ENCODE measurements at regions not wholly inside any gene's neighbourhood (a gene's known extent, or its start where the extent isn't known, plus 50 kb on each side); places are given as distances from the start of the nearest gene placed in this dataset.
"Not testable (repeated sequence)": the region's sequence is repeated elsewhere in the genome, so short reads cannot be mapped to it uniquely, and the experiment has no call there.

DNA sequence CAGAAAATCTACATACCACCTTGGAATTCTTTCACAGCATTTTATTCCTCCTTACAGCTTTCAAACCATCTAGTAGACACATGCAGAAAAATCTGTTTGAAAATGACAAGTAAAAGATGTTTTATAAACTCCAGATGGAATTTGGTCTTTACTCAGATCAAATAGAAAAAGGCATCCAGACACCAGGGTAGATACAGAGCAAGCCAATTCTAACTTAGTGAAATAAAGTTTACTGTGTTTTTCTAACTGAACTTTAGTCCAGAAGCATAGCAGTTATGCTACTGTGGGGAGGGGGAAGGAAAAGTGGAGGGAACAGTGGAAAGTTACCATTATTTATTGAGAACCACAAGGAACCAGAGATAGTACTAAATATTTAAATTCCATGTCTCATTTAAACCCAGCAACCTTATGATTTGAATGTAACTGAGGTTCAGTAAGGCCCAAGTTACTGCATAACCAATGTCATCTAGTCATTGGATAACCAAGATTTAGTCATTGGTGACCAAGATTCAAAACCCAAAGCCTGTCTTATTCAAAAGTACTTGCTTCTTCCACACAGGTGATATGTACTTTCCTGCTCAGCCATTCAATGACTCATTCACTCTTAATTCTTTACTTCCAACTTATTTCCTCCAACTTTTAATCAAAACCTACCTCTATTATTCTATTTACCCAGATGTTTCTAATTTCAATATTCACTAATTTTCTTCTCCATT, 57.7 kb downstream of the RAD51AP2 start:
- H3K79me2 ChIP-seq = no peaks in the 10 kb centered on the region
- H3K9ac ChIP-seq = no peak overlapping the region
- H3K4me2 ChIP-seq (ENCODE audit: low read length) = no peak overlapping the region
- no peaks in the 10 kb centered on the region for H3K9me3 ChIP-seq (ENCODE audit: control insufficient read depth, low read length)
- no peaks in the 10 kb centered on the region for H3K4me1 ChIP-seq
- no peak for TF ChIP-seq CTCF (IDR thresholded peaks at IDR 0.05)
- H2AFZ ChIP-seq = no peak overlapping the region
- H3K27me3 ChIP-seq (ENCODE audit: control insufficient read depth, insufficient read depth, low read length) = no peaks in the 10 kb centered on the region
- no peaks in the 10 kb centered on the region for H3K36me3 ChIP-seq (ENCODE audit: control insufficient read depth, insufficient read depth, low read length)
- H3K4me3 ChIP-seq (ENCODE audit: low read depth, low read length) = no peak overlapping the region
- no peak overlapping the region for H3K27ac ChIP-seq

DNA sequence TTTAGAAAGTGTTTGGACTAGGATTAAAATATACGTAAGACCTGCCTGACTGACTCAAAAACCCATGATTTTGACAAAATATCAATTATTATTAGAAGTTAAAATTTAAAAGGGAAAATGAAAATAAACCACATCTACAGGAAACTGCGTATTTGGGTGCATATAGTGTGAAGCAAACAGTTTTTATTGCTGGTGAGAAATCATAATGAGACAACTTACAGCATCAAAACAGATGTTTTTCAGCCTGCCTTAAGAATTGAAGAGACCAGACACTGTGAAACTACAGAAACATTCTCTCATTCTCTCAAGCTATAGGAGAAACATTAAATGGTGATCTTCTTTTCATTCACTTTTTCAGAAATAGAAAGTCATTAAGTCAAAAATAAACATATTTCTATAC, 62.9 kb downstream of the RAD51AP2 start:
- H3K27me3 ChIP-seq (ENCODE audit: control insufficient read depth, insufficient read depth, low read length) = no peaks in the 10 kb centered on the region
- H3K4me1 ChIP-seq = no peaks in the 10 kb centered on the region
- no peak overlapping the region for H3K9ac ChIP-seq
- TF ChIP-seq CTCF (IDR thresholded peaks at IDR 0.05) = no peak
- H3K4me2 ChIP-seq (ENCODE audit: low read length) = no peak overlapping the region
- no peak overlapping the region for H2AFZ ChIP-seq
- H3K79me2 ChIP-seq = no peaks in the 10 kb centered on the region
- no peak overlapping the region for H3K4me3 ChIP-seq (ENCODE audit: low read depth, low read length)
- no peaks in the 10 kb centered on the region for H3K9me3 ChIP-seq (ENCODE audit: control insufficient read depth, low read length)
- no peaks in the 10 kb centered on the region for H3K36me3 ChIP-seq (ENCODE audit: control insufficient read depth, insufficient read depth, low read length)
- no peak overlapping the region for H3K27ac ChIP-seq

DNA sequence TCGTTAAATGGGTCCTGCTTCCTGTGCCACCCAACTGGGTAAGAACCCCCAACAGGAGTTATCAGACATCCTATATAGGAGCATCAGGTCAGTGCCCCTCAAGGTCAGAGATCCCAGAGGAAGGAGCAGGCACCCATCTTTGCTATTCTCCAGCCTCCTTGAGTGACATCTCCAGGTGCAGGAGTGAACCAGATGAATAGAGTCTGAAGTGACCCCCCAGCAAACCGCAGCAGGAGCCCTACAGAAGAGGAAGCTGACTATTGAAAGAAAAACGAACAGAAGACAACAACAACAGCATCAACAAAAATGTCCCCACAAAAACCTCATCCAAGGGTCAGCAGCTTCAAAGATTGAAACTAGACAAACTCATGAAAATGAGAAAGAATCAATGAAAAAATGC, 72.0 kb downstream of the RAD51AP2 start:
- not testable (repeated sequence) for H3K36me3 ChIP-seq (ENCODE audit: control insufficient read depth, insufficient read depth, low read length); H3K4me1 ChIP-seq; H3K27me3 ChIP-seq (ENCODE audit: control insufficient read depth, insufficient read depth, low read length); H3K9me3 ChIP-seq (ENCODE audit: control insufficient read depth, low read length); H3K9ac ChIP-seq; H3K4me3 ChIP-seq (ENCODE audit: low read depth, low read length); H3K79me2 ChIP-seq; H3K4me2 ChIP-seq (ENCODE audit: low read length); H2AFZ ChIP-seq; H3K27ac ChIP-seq

GRCh38 chr2:17445744-17446143, 72.5 kb downstream of the RAD51AP2 start:
- Histone ChIP-seq H3K79me2 (no peaks in the 10 kb centered on the region), H3K4me2 (ENCODE audit: low read length) (no peak overlapping the region), H3K4me3 (ENCODE audit: low read depth, low read length) (no peak overlapping the region), H2AFZ (no peak overlapping the region), H3K9ac (no peak overlapping the region), H3K4me1 (no peaks in the 10 kb centered on the region), H3K27me3 (ENCODE audit: control insufficient read depth, insufficient read depth, low read length) (no peaks in the 10 kb centered on the region), H3K36me3 (ENCODE audit: control insufficient read depth, insufficient read depth, low read length) (no peaks in the 10 kb centered on the region), H3K9me3 (ENCODE audit: control insufficient read depth, low read length) (no peaks in the 10 kb centered on the region), H3K27ac (no peak overlapping the region)
- TF ChIP-seq CTCF (IDR thresholded peaks at IDR 0.05) = no peak

DNA sequence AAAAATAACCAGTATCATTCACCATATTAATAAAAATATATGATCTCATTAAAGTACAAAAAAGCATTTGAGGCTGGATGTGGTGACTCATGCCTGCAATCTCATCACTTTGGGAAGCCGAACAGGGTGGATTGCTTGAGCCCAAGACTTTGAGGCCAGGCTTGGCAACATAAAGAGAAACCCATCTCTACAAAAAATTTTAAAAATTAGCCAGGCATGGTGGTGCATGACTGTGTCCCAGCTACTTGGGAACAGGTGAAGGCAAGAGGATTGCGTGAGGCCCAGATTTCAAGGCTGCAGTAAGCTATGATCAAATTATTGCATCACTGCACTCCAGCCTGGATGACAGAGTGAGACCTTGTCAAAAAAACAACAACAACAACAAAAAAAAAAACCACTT, 75.9 kb downstream of the RAD51AP2 start:
- no peak for TF ChIP-seq CTCF (IDR thresholded peaks at IDR 0.05)
- H3K79me2 ChIP-seq = no peaks in the 10 kb centered on the region
- no peaks in the 10 kb centered on the region for H3K36me3 ChIP-seq (ENCODE audit: control insufficient read depth, insufficient read depth, low read length)
- H3K9me3 ChIP-seq (ENCODE audit: control insufficient read depth, low read length) = no peaks in the 10 kb centered on the region
- no peak overlapping the region for H3K4me3 ChIP-seq (ENCODE audit: low read depth, low read length)
- H3K4me1 ChIP-seq = no peaks in the 10 kb centered on the region
- H3K9ac ChIP-seq = no peak overlapping the region
- no peak overlapping the region for H3K4me2 ChIP-seq (ENCODE audit: low read length)
- no peaks in the 10 kb centered on the region for H3K27me3 ChIP-seq (ENCODE audit: control insufficient read depth, insufficient read depth, low read length)
- H2AFZ ChIP-seq = no peak overlapping the region
- H3K27ac ChIP-seq = no peak overlapping the region

All from parathyroid adenoma (tissue), 2 donors.